GM18867 (cell line): ENCODE measurements at regions not wholly inside any gene's neighbourhood (a gene's known extent, or its start where the extent isn't known, plus 50 kb on each side); places are given as distances from the start of the nearest gene placed in this dataset.
A peak's percentile ranks its signal among the peaks of the same experiment; 100 is the strongest.

Experiments used
- ATAC-seq: cut with Tn5 transposase; IDR thresholded peaks from one replicate; pipeline ENCODE4 v1.9.1; 2021; ENCODE audit warnings: mild to moderate bottlenecking, moderate library complexity; ENCODE audit not compliant: unreplicated experiment

DNA sequence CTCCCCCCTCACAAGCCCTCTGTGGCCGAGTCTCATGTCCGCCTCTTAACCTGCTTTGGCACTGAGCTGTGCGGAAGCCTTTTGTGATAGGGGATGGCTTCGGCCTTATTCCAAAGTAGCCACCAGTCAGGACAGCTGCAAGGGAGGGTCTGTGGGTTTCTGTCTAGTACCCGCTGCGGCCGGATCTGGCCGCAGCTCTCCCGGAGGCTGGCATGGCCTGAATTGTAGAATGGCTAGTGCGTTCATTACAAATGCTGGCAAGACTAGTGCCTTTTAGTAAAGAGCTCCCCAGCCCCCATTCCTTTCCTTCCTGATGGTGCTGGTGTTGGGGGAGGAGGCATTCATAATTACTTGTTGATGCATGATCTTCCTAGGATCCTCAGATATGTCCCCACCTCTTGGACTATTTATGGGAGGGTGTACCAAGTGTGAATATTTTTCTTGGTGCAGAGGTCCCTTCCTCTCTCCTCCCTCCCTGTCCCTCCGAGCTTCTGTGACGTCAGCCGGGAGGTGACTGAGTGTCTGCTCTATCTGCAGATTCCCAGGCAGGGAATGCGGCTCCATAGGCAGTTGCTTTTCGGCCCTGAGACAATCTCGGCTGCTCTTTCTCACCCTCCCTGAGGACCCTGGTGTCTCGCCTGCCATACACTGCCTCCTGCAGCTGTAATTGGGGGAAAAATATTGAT is 108.7 kb upstream of the E2F8 start:
- ATAC-seq: no peak

DNA sequence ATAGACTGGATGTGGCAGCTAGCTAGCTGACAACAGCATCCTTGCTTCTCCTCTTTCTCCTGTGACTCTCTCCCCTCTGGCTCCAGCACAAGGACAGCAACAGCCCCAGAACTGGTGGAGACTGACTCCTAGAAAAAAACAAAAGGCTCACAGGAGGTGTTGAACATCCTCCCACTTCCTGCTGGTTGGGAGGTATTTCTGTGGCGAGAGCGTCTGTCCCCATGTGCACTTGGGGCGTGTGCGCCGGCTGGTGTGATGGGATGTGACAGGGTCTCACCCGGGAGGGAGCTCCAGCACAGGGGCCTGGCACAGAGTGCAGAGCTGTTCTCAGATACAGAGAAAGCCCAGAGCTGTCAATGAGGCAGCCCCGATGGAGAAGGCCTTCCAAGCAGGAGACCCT is 107.2 kb upstream of the E2F8 start:
- ATAC-seq: no peak

- ATAC-seq: peak; percentile 39
Observed at GRCh38 chr11:19345848-19346681, 105.3 kb upstream of the E2F8 start.

DNA sequence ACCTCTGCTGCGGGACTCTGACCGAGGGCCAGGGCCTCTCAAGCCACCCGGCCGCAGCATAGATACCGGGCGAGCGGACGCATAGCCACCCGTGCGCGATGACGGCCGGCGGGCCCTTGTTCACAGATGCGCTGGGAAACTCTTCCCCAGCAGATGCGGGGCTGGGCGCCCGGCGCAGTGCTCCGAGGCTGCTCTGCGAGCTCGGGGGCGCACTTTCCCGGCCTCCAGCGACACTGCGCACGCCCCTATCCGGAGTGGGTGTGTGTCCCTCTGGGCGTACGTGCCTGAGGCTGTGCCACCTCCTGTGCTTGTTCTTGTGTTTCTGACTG is 104.7 kb upstream of the E2F8 start:
- peak; percentile 36 for ATAC-seq

- ATAC-seq: peak; percentile 74
Observed at GRCh38 chr11:19344661-19345518, 104.1 kb upstream of the E2F8 start.

DNA sequence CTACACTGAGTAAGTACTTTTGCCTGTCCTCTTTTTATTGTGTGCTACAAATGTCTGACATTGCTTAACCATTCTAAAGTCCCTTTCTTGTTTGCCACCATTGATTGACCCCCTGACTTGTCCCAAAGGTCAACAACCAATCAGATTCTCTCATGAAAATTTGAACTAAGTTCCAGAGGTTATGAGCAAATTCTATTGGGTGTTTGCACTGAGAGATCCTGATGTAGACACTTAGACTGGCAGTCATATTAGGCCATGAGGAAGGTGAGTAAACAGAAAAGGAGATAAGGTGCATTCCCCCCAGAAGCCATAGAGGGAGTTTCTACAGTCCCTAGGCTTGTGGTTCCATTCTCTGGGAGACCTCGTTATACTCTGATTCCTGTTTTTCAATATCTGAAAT is 101.3 kb upstream of the E2F8 start:
- no peak for ATAC-seq

DNA sequence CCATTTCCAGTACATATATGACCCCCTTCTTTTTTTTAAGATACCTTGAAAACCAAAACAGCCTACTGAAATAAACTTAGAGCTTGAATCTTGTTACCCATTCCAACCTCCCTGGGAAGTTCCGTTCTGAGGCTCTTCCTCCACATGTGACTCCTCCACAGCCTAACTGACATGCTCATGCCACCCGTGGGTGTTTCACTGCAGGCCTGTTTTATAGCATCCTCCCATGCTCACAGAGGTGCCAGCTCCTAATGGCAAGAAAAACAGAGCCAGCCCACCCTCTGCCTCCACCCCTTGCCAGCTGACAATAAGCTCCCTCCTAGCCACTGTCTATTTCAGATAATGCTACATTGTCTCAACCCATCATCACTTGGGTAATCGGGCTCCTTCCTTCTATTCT is 97.6 kb upstream of the E2F8 start:
- no peak for ATAC-seq

DNA sequence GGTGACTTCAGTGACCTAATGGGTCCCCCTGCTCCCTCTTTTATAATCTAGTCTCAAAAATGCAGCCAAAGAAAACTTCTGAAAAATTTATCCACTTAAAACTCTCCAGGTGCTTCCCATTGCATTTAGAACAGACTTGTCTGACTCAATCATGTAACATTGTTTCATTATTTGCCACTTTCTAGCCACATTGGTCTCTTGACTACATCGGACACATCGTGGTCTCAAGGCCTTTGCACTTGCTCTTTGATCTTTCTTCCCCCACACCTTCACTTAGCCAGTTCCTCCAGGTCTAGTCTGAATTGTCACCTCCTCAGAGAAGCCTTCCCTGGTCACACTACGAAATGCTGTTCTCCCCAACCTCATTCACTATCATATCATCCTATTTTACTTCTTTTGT is 97.0 kb upstream of the E2F8 start:
- ATAC-seq: no peak

- ATAC-seq: no peak
Observed at GRCh38 chr11:19336331-19336730, 95.6 kb upstream of the E2F8 start.

- peak; percentile 95 for ATAC-seq
Observed at GRCh38 chr11:19332476-19332875, 91.7 kb upstream of the E2F8 start.

DNA sequence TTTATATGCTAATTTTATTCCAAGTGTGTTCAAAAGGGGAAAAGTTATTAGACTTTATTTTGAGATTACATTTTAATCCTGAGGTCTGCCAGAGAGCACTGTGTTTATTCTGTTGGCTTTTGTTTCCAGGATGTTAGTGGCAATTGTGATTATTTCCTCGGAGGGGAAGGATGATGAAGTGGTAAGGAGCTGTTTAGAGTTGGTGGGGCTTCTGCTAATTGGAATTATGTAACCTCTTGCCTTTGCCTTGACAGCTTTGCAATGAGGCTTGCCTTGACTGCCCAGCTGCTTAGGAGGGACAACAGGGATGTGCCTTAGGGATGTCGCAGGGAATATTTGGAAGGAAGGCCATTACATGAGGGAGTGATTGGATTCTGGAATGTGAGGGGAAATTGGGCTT is 89.7 kb upstream of the E2F8 start:
- ATAC-seq: no peak

- ATAC-seq: no peak
Observed at GRCh38 chr11:19329970-19330369, 89.2 kb upstream of the E2F8 start.

DNA sequence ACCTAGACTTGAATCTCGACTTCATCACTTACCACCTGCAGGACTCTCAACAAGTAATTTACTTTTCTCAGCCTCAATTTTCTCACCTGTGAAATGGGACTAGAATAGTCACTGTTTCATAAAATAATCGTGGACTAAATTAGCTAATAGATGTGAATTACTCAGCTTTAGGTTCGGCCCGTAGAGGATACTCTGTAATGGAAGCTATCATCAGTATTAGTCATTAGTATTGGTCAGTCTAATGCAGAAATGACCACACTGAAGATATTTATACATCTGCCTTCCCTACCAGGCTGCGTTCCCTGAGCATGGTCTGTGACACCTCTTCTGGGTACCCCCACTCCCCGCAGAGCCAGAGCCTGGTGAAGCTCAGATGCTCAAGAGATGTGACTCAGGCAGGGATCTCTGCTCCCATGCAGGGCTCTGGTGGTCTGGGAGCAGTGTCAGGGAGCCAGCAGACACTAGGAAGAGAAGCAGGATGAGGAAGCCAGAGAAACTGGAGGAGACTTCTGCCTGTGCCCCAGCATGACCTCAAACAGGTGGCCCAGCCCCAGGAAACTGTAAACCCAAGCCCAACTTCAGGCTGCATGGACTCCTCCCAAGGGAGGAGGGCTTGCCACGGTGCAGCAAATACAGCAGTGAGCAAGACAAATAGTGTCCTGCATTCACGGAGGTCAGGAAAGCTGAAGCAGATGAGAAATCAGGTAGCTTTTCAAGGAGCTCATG is 88.0 kb upstream of the E2F8 start:
- ATAC-seq: no peak

DNA sequence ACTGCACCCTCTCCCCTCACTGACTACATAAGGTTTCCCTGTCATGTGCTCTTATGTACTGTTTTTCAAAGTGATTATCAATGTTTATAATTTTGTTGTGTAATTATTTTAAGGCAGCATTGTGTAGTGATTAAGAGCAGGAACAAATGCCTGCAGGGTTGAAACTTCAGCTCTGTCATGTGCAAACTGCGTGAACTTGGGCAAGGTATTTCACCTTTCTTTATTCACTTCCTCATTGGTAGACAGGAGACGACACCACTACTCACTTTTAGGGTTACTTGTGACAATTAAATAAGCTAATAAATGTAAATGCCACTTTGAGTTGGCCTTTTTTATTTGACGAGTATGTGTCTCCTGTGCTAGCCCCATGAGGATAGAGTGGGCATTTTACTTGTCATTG is 86.5 kb upstream of the E2F8 start:
- ATAC-seq: no peak

DNA sequence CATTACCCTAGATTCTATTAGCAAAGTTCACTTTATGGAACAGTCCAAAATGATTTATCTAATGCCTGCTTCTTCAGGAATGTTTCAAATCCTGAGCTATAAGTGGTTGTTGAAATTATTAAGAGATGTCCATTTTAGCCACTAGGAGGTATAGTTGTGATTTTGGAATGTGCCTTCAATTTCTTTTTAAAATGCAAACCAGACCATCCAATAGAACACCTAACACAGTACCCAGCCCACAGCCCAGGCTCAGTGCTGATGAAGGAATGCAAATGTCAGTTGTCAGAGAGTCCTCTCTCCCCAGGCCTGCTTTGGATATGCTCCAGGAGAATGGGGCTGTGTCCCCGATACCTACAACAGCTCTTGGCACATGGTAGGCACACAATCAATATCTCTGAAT is 85.8 kb upstream of the E2F8 start:
- no peak for ATAC-seq

DNA sequence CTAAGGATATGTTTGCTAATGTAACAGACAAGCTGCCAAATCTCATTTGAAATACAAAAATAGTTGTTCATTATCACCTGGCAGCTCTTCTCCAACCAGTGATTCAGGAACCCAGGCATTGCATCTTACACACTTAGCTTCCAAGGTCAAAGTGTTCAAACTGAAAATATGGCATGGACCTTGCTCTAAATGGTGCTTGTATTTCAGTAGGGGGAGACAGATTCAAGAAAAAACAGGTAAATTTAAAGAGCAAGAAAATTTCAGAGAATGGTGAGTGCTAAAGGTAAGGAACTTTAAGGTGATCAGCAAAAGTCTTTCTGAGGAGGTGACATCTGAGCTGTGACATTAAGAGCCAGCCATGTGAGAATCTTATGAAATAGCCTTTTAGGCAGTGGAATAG is 82.8 kb upstream of the E2F8 start:
- ATAC-seq: no peak

DNA sequence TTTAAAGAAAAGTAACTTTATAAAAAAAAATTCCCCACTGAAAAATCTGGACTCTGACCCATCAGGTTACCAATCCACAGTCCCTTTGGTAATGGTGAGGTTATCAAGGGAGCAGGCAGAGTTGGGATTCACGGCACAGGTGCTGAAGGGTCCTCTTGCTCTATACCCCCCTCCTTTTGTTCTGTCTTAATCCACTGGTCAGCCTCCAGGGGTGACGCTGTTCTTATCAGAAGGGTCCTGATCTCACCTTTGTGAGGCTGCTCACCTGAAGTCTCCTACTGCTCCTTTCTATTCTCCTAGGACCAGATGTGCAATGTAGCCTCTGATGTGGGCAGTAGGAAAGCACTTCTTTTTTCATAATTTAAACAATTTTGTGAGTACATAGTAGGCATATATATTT is 80.6 kb upstream of the E2F8 start:
- ATAC-seq: no peak

GRCh38 chr11:19320827-19321226 is 80.1 kb upstream of the E2F8 start:
- no peak for ATAC-seq

DNA sequence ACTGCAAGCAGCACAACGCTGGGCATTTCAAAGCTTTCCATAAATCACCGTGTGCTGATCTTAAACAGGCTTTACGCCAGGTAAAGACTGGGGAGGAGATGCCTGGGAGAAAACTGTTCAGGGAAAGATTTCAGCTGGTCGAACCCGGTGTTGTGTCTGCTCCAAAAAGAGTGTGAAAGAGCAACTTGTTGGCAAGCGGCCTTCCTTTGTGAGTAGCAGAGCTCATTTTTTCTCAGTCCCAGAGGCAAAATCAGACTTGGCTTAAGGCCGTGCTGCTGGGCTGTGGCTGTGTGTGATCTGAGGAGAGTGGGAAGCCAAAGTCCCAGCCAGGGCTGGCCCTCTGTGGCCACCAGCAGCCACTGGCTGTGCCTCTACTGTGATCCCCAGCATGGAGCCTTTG is 75.7 kb upstream of the E2F8 start:
- no peak for ATAC-seq

DNA sequence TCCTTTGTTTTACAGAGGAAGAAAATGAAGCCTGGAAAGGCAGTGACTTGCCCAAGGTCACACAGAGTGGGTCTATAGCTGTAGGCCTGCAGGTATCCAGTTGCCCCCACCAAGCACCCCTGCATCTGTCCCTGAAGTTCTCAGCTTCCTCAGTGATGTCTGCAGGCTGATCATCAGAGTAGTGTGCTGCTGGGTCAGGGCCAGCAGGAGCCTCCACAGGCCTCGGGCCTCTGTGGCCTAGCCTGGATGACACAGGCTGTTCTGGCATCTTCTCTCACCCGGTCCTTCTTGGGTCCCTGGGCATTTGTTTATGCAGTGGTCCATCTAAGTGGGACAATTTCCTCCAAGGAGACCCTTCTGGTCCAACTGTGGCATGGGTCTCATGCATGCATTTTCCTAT is 74.8 kb upstream of the E2F8 start:
- ATAC-seq: no peak

DNA sequence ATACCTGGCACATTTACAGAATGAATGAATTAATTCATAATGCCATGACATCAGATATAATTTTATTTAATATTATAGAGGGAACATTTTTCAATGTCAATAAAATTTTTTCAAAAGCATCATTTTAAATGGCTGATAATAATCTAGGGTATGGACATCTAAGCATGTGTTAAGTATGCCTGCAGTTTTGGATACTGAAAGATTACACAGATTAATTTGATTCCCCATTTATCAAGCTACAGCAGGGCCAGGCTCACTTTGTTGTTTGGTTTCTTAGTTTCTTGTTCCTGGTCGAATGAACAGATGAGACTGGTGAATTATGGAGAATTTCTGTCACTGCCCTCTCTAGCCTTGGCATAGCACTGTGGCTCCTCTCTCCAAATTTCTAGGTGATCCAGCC is 72.4 kb upstream of the E2F8 start:
- no peak for ATAC-seq
